Mesenchymal stem cell (in vitro differentiated cells and primary cell): ENCODE measurements at regions not wholly inside any gene's neighbourhood (a gene's known extent, or its start where the extent isn't known, plus 50 kb on each side); places are given as distances from the start of the nearest gene placed in this dataset.

Experiments
- DNase-seq: peaks from one replicate; pipeline ENCODE4 v3.0.0-alpha.2; 2013
- H2AFZ ChIP-seq: one replicate; pipeline ENCODE4 v1.6.1; 2013; ENCODE audit warnings: low read depth, mild to moderate bottlenecking, control low read depth, inconsistent platforms, low read length, moderate library complexity
- H2AK5ac ChIP-seq: 2 replicates; pipeline ENCODE4 v1.6.1; 2013; ENCODE audit warnings: low read length, moderate library complexity, mild to moderate bottlenecking, inconsistent platforms; ENCODE audit not compliant: severe bottlenecking
- H2BK120ac ChIP-seq: one replicate; pipeline ENCODE4 v1.6.1; 2013; ENCODE audit warnings: low read depth, mild to moderate bottlenecking, inconsistent platforms, low read length, moderate library complexity
- H2BK12ac ChIP-seq, 2 experiments: one replicate each; pipeline ENCODE4 v1.6.1; 2013; ENCODE audit warnings: inconsistent platforms in 2 of 2, low read length in 2 of 2, mild to moderate bottlenecking in 2 of 2, moderate library complexity in 2 of 2, control low read depth in 1 of 2
- H2BK15ac ChIP-seq: one replicate; pipeline ENCODE4 v1.6.1; 2013; ENCODE audit warnings: mild to moderate bottlenecking, low read depth, inconsistent platforms; ENCODE audit not compliant: poor library complexity, severe bottlenecking
- H2BK5ac ChIP-seq: 2 replicates; pipeline ENCODE4 v1.6.1; 2013; ENCODE audit warnings: low read depth, mild to moderate bottlenecking, low read length, control low read depth, inconsistent platforms; ENCODE audit not compliant: poor library complexity, severe bottlenecking
- H3K14ac ChIP-seq, 2 experiments: one replicate each; pipeline ENCODE4 v1.6.1; 2013; ENCODE audit warnings: inconsistent platforms in 2 of 2, low read length in 2 of 2, control low read depth in 1 of 2, mild to moderate bottlenecking in 1 of 2, moderate library complexity in 1 of 2
- H3K18ac ChIP-seq, 2 experiments: one replicate each; pipeline ENCODE4 v1.6.1; 2013; ENCODE audit warnings: inconsistent platforms in 2 of 2, low read length in 2 of 2, control low read depth in 1 of 2, low read depth in 1 of 2, mild to moderate bottlenecking in 1 of 2
- H3K23ac ChIP-seq, 2 experiments: one replicate each; pipeline ENCODE4 v1.6.1; 2013; ENCODE audit warnings: inconsistent platforms in 2 of 2, low read length in 2 of 2, mild to moderate bottlenecking in 2 of 2, moderate library complexity in 2 of 2, control low read depth in 1 of 2
- H3K27ac ChIP-seq: 2 replicates; pipeline ENCODE4 v1.5.1; 2013; ENCODE audit warnings: mild to moderate bottlenecking, moderate library complexity, low read length, control low read depth, inconsistent platforms; ENCODE audit not compliant: poor library complexity, severe bottlenecking
- H3K27me3 ChIP-seq, 2 experiments: 2 replicates each; pipeline versions ENCODE4 v1.6.1 to v1.7.0; 2013; ENCODE audit warnings: low read length in 2 of 2, mild to moderate bottlenecking in 2 of 2, moderate library complexity in 2 of 2, control low read depth in 1 of 2, inconsistent platforms in 1 of 2; ENCODE audit not compliant: control insufficient read depth in 1 of 2, insufficient read depth in 1 of 2
- H3K36me3 ChIP-seq, 2 experiments: 2 replicates each; pipeline versions ENCODE4 v1.6.1 to v1.7.0; 2013; ENCODE audit warnings: low read length in 2 of 2, control low read depth in 1 of 2, inconsistent platforms in 1 of 2, low read depth in 1 of 2, mild to moderate bottlenecking in 1 of 2; ENCODE audit not compliant: insufficient read depth in 2 of 2, control insufficient read depth in 1 of 2
- H3K4ac ChIP-seq, 2 experiments: one replicate each; pipeline ENCODE4 v1.6.1; 2013; ENCODE audit warnings: inconsistent platforms in 2 of 2, low read length in 2 of 2, mild to moderate bottlenecking in 2 of 2, moderate library complexity in 2 of 2, control low read depth in 1 of 2, low read depth in 1 of 2
- H3K4me1 ChIP-seq: 2 replicates; pipeline ENCODE4 v1.6.1; 2013; ENCODE audit warnings: low read depth, low read length, control low read depth; ENCODE audit not compliant: control insufficient read depth, insufficient read depth
- H3K4me2 ChIP-seq: 2 replicates; pipeline ENCODE4 v1.6.1; 2013; ENCODE audit warnings: low read length, mild to moderate bottlenecking, inconsistent platforms; ENCODE audit not compliant: poor library complexity, severe bottlenecking
- H3K4me3 ChIP-seq, 2 experiments: 2 replicates each; pipeline versions ENCODE4 v1.5.1 to v1.7.0; 2013; ENCODE audit warnings: low read length in 2 of 2, mild to moderate bottlenecking in 2 of 2, control low read depth in 1 of 2, low read depth in 1 of 2; ENCODE audit not compliant: insufficient read depth in 1 of 2
- H3K79me1 ChIP-seq: replicated peaks from 2 replicates; pipeline ENCODE4 v1.6.1; 2013; ENCODE audit warnings: mild to moderate bottlenecking, control low read depth, low read length, inconsistent platforms; ENCODE audit not compliant: poor library complexity, severe bottlenecking
- H3K9ac ChIP-seq: 2 replicates; pipeline ENCODE4 v1.7.0; 2013; ENCODE audit warnings: mild to moderate bottlenecking, low read length, moderate library complexity
- H3K9me3 ChIP-seq: 2 replicates; pipeline ENCODE4 v1.7.0; 2013; ENCODE audit warnings: mild to moderate bottlenecking, low read length; ENCODE audit not compliant: control insufficient read depth
- H4K8ac ChIP-seq: one replicate; pipeline ENCODE4 v1.6.1; 2013; ENCODE audit warnings: inconsistent platforms, mild to moderate bottlenecking, low read length, moderate library complexity
- H4K91ac ChIP-seq: one replicate; pipeline ENCODE4 v1.6.1; 2013; ENCODE audit warnings: mild to moderate bottlenecking, low read length, inconsistent platforms
- WGBS: methylation state at CpG from one replicate; pipeline ENCODE4 v1.1.7; 2013; ENCODE audit warnings: mixed read lengths; 5-methylcytosine and 5-hydroxymethylcytosine counted together

DNA sequence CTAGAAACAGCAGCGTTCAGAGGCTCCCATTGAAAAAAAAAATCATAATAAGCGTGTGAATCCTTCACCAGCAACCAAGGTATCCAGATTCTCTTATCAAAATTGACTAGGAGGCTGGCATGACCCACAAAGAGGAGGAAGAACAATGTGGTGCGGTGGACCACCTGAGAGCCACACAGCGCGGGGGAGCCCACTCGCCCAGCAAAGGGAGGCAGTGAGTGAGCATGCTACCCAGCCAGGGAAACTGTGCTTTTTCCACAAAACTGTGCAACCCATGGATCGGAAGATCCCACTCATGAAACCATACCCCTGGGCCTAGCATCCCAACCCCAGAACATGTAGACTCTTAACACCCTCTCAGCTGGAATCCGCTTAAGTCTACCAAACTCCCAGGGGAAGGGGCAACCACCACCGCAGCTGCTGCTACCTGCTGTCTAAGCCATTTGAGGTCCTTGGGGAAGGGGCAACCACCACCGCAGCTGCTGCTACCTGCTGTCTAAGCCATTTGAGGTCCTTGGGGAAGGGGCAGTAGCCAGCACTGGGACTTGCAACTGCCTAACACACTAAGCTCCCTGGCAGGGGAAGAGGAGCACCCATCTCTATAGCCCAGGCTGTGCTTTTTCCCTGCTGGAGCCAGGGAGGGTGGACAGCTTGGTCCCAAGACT is 102.8 kb upstream of the CLDN18 start:
- Histone ChIP-seq H3K79me1 (no peaks in the 10 kb centered on the region), H2BK5ac (no peak overlapping the region), H2AFZ (no peak overlapping the region), H3K9me3 (peaks cover 8% of the 10 kb centered on the region), H3K23ac (no peak overlapping the region), H3K4me3 (no peak overlapping the region), H3K4ac (no peak overlapping the region), H3K14ac (no peak overlapping the region), H3K27ac (no peak overlapping the region), H3K36me3 (no peaks in the 10 kb centered on the region), H4K8ac (no peak overlapping the region), H4K91ac (no peak overlapping the region), H2BK120ac (no peak overlapping the region), H3K4me2 (no peak overlapping the region), H3K4me1 (no peaks in the 10 kb centered on the region), H3K27me3 (no peaks in the 10 kb centered on the region), H2AK5ac (no peak overlapping the region), H2BK15ac (no peak overlapping the region), H3K18ac (no peak overlapping the region), H2BK12ac (no peak overlapping the region), H3K9ac (no peak overlapping the region)
- no peak for DNase-seq
- 85% methylated on average over 10 of the region's 10 CpGs for WGBS

DNA sequence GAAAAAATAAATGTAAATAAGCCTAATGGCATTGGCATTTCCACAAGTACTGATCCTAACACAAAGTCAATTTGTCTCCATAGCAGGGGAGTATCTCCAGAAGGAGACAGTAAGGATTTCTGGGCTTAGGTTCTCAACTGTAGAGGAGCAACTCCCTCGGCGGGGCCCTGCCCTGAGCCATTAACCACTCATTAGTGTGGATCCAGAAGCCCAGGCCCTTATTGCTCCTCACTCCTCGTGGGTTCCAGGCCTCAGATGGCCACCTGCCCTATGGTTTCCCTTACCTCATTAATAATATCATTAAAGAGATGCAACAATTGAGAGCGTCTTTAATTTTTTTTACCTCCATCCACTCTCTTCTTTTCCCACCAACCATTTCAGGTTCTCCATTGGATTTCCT is 85.3 kb upstream of the CLDN18 start:
- Histone ChIP-seq H2BK120ac (no peak overlapping the region), H3K27ac (no peak overlapping the region), H3K27me3 (no peaks in the 10 kb centered on the region), H2BK5ac (no peak overlapping the region), H4K91ac (no peak overlapping the region), H3K4ac (no peak overlapping the region), H3K23ac (no peak overlapping the region), H3K14ac (no peak overlapping the region), H3K18ac (no peak overlapping the region), H3K4me3 (no peak overlapping the region), H2BK12ac (no peak overlapping the region), H3K79me1 (no peaks in the 10 kb centered on the region), H3K9ac (no peak overlapping the region), H3K36me3 (no peaks in the 10 kb centered on the region), H4K8ac (no peak overlapping the region), H3K9me3 (no peaks in the 10 kb centered on the region), H2AFZ (no peak overlapping the region), H3K4me2 (no peak overlapping the region), H3K4me1 (no peaks in the 10 kb centered on the region), H2BK15ac (no peak overlapping the region), H2AK5ac (no peak overlapping the region)
- 73% methylated on average over 4 of the region's 4 CpGs for WGBS
- DNase-seq, result no peak

DNA sequence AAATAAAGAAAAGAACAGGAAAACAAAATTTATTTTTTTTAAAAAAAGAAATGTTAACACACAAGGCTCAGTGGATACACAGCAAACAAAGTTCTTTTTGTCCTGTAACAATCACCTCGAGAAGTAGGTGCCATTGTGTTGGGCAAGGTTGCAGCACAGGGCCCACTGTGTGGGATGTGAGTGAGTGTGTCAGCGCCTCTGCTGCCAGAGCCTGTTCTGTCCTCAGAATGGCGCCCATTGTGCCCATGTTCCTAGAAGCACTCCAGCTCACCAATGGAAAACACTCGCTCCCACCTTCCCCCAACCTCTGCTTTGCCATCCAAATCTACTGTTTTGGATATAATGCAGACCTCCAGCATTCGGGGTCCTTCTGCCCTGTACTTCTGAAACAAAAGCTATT is 84.9 kb upstream of the CLDN18 start:
- Histone ChIP-seq H3K27me3 (no peaks in the 10 kb centered on the region), H3K14ac (no peak overlapping the region), H4K8ac (no peak overlapping the region), H2AK5ac (no peak overlapping the region), H3K9me3 (no peaks in the 10 kb centered on the region), H3K4me2 (no peak overlapping the region), H3K4ac (no peak overlapping the region), H4K91ac (no peak overlapping the region), H3K27ac (no peak overlapping the region), H2AFZ (no peak overlapping the region), H2BK12ac (no peak overlapping the region), H2BK120ac (no peak overlapping the region), H3K79me1 (no peaks in the 10 kb centered on the region), H3K9ac (no peak overlapping the region), H3K18ac (no peak overlapping the region), H3K36me3 (no peaks in the 10 kb centered on the region), H3K4me1 (no peaks in the 10 kb centered on the region), H2BK15ac (no peak overlapping the region), H3K4me3 (no peak overlapping the region), H2BK5ac (no peak overlapping the region), H3K23ac (no peak overlapping the region)
- WGBS, result 67% methylated on average over 5 of the region's 5 CpGs
- DNase-seq, result no peak

GRCh38 chr3:137926991-137927390 is 83.0 kb upstream of the CLDN18 start:
- WGBS, result 60% methylated on average over 1 of the region's 2 CpGs
- H2BK15ac ChIP-seq, result no peak overlapping the region
- no peak overlapping the region for H3K4me2 ChIP-seq
- no peak overlapping the region for H3K23ac ChIP-seq
- H3K4me3 ChIP-seq, result no peak overlapping the region
- no peak overlapping the region for H3K18ac ChIP-seq
- no peak for DNase-seq
- H2BK120ac ChIP-seq, result no peak overlapping the region
- H3K27me3 ChIP-seq, result peaks cover 0 to 5% of the 10 kb centered on the region in 2 experiments
- no peak overlapping the region for H2BK12ac ChIP-seq
- H3K79me1 ChIP-seq, result no peaks in the 10 kb centered on the region
- H2BK5ac ChIP-seq, result no peak overlapping the region
- no peak overlapping the region for H3K14ac ChIP-seq
- no peak overlapping the region for H3K27ac ChIP-seq
- no peak overlapping the region for H4K8ac ChIP-seq
- H3K4me1 ChIP-seq, result no peaks in the 10 kb centered on the region
- no peak overlapping the region for H3K9ac ChIP-seq
- no peak overlapping the region for H2AFZ ChIP-seq
- H4K91ac ChIP-seq, result no peak overlapping the region
- no peak overlapping the region for H2AK5ac ChIP-seq
- no peaks in the 10 kb centered on the region for H3K36me3 ChIP-seq
- H3K9me3 ChIP-seq, result no peaks in the 10 kb centered on the region
- no peak overlapping the region for H3K4ac ChIP-seq
